GM18507 (cell line): ENCODE measurements at regions not wholly inside any gene's neighbourhood (a gene's known extent, or its start where the extent isn't known, plus 50 kb on each side); places are given as distances from the start of the nearest gene placed in this dataset.

Source experiments
- DNase-seq: peaks from one replicate; pipeline ENCODE4 v3.0.0; 2011; ENCODE audit warnings: low read depth; ENCODE audit not compliant: insufficient read length; ENCODE audit errors: extremely low spot score
- FAIRE-seq: peaks from 2 replicates; lab custom pipeline; 2011; peaks lifted over from hg19 to GRCh38; lab: Jason Lieb, UNC

DNA sequence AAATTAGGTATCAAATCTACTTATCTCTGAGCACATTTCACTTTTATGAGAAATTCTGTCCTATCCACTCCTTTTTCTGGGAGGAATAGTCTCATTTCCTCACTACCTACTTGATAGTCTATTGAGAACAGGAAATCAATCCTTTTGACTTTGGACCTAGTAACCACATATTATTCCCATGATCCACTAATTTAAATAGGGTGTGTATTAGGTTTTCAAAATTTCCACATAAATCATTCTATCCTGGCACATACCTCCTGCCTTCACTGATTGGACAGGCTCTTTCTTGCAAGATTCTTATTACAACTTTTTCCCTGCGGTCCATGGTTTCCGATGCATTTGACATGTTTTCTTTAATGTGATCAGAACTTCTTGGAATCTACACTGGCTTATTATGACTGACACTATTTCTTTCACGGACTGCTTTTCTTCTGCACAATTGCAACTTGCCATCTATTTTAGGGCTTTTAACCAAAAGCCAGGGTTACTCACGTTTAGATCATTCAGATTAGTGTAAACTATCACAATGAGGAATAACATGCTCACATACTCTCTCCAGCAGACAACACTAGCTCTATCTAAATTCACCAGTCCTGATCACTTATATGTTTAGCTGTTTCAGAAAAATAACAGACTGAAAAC, 419.9 kb upstream of the SLIT2 start:
- FAIRE-seq (no peak), DNase-seq (no peak)

GRCh38 chr4:19829101-19829500, 422.6 kb upstream of the SLIT2 start:
- no peak for DNase-seq
- no peak for FAIRE-seq

GRCh38 chr4:19823781-19824180, 427.9 kb upstream of the SLIT2 start:
- DNase-seq (no peak), FAIRE-seq (no peak)

DNA sequence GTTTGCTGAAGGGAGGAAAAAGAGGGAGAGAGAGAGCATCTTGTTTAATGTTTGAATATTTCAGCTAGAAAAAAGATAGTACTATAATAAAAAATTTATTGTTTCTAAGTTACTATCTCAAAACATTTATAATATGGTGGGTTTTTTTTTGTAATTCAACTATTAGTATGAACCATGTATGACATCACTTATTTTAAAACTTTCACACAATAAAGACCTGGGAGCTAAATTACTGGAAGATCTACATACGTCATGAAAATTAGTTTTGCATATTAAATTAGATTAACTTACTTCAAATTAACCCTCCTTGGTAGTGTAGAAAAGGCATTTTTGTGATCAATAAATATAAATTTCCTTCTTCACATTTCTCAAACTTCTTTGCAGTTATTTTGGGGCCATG, 432.0 kb upstream of the SLIT2 start:
- no peak for DNase-seq
- no peak for FAIRE-seq

DNA sequence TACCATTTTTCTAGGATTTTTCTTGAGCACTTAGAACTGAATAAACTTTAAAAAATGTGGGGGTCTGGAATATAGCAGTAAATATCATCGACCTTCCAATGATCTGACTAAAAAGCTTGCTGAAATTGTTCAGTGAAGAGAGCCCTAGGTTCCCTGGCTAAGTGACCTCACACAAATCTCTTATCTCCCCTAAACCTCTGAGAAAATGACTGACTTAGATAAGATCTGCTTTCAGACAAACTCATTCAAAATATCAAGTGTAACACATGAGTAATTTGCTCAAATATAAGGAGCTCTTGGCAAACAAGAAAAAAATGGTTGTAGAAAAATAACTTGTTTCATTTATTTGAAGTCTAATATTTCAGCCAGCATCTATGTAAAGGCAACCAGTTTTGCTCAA, 441.7 kb upstream of the SLIT2 start:
- no peak for FAIRE-seq
- DNase-seq = no peak

DNA sequence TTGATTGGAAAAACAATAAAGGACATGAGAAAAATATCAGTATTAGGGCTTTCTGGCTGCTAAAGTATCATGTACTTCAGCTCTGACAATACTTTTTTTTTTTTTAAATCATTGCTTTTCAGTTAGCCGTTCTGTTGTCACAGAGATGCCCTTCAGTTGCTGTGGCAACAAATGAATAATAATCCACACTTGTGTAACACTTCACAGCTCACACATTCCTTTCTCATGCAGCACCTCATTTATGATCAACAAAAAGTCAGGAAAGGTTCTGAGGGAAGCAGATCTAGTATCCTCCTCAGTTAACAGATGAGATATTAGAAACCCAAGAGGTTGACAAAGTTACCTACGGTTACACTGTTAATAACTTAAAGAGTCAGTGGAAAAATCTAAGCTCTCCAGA, 444.2 kb upstream of the SLIT2 start:
- FAIRE-seq (no peak), DNase-seq (no peak)

GRCh38 chr4:19806865-19807264, 444.8 kb upstream of the SLIT2 start:
- no peak for DNase-seq

DNA sequence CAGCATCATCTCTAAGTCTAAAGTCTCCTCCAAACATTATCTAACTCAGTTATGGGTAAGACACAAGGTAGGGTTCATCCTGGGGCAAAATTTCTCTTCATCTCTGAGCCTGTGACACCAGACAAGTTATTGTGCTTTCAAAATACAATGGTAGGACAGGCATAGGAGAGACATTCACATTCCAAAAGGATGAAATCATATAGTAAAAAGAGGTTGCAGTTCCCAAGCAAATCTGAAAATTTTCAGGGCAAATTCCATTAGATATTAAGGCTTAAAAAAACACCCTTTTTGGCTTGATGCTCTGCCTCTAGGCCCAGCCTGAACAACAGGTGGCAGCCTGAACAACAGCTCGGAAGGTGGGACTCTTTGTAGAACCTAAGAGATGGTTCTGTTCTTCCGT, 448.3 kb upstream of the SLIT2 start:
- DNase-seq = no peak
- FAIRE-seq = no peak

More at GRCh38 chr4:19806865-19807264, 444.8 kb upstream of the SLIT2 start:
- FAIRE-seq = no peak

- FAIRE-seq (no peak), DNase-seq (no peak)
Observed at GRCh38 chr4:19793831-19794230, 457.9 kb upstream of the SLIT2 start.

- no peak for DNase-seq
- FAIRE-seq = no peak
Observed at GRCh38 chr4:19791422-19792123, 460.1 kb upstream of the SLIT2 start.

GRCh38 chr4:19786616-19787015, 465.1 kb upstream of the SLIT2 start:
- DNase-seq (no peak), FAIRE-seq (no peak)

- no peak for FAIRE-seq
- no peak for DNase-seq
Observed at GRCh38 chr4:19783667-19784223, 468.0 kb upstream of the SLIT2 start.

DNA sequence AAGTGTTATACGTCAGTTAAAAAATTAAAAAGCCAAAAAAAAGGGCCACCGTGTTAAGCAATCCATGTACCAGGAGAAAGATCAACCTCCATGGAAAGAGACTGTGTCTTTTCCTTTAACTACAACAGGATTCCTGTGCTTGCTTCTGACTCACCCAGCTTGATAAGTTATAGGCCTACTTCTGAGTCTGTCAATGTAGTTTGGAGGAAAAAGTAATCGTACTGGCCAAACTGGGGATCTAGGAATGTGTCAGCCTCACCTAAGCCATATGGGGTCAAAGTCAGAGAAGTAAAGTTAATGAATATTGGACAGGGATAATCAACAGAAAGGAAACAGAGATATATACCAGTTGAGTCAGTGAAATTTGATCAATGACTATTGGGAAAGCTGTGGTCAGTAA, 470.8 kb upstream of the SLIT2 start:
- FAIRE-seq (no peak), DNase-seq (no peak)

- DNase-seq (no peak), FAIRE-seq (no peak)
Observed at GRCh38 chr4:19776929-19777328, 474.8 kb upstream of the SLIT2 start.

DNA sequence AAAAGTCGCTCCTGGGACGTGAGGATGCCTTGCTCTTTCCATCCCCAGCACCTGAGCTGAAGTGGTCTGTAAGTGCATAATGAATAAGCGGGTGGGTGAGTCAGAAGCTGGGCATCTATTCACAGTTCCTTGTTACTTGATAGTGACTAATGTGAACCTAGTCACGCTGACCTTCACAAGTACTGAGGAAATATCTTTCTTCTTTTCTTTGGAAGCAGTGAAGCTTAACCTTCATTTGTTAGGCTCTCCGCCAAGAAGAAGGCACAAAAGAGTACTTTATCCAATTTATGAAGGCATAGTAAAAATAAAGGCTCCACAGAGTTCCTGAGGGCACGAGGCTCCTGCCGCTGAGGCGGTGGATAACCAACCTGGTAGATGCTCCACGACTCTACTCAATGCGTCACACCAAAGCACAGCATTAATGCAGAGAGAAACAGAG, 475.7 kb upstream of the SLIT2 start:
- DNase-seq (no peak), FAIRE-seq (no peak)

DNA sequence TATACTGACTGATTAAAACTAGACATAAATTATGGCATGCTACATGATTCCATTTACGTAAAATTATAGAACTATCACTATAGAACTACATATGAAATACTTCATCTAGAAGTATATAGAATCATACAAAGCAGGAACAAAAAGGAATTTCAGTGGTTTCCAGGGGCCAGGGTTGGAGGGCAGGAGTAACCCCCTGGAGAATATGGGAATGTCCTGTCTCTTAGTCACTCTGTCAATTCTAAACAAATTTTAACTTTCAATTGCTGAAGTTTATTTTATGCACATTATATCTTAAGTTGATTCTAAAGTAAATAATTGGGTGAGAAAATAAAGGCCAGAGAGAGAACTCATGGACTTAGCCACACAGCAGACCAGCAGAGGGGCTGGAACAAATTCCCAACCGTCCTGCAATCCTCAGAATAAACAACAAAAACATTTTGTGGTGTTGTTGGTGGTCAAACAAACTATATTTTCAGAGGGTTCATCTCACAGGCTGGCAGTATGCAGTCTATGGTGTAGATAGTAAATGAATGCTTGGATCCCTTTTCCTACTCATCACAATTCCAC, 476.9 kb upstream of the SLIT2 start:
- no peak for FAIRE-seq
- no peak for DNase-seq

- DNase-seq (no peak), FAIRE-seq (no peak)
Observed at GRCh38 chr4:19772581-19772980, 479.1 kb upstream of the SLIT2 start.

DNA sequence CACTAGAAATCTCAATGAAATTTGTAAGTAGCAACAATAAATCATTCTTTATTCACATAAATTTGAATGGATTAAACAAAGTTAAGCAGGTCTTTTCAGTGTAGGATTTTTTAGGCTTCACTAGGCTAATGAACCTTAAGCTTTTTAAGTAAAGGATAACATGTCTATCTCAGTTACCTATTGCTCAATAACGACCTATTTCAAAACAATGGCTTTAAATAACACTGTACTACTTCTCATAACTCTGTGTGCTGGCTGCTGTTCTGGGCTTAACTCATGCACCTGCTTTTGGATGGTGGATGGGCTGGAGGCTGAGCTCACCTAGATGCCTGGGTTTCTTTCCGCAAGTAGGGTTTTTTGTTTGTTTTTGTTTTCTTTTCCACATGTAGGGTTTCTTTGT, 495.0 kb upstream of the SLIT2 start:
- DNase-seq = no peak
- FAIRE-seq = no peak

GRCh38 chr4:19752599-19752998, 499.1 kb upstream of the SLIT2 start:
- FAIRE-seq (no peak), DNase-seq (no peak)

- no peak for FAIRE-seq
- DNase-seq = no peak
Observed at GRCh38 chr4:19748519-19749479, 502.9 kb upstream of the SLIT2 start.
